Mucosa of descending colon (tissue), 3 donors: ENCODE measurements at regions not wholly inside any gene's neighbourhood (a gene's known extent, or its start where the extent isn't known, plus 50 kb on each side); places are given as distances from the start of the nearest gene placed in this dataset.
A peak's percentile ranks its signal among the peaks of the same experiment; 100 is the strongest.

Experiments
- ATAC-seq: fragments of 200-7000 bp; cut with Tn5 transposase; one replicate; pipeline ENCODE4 v1.9.1; 2020; ENCODE audit warnings: mild to moderate bottlenecking, moderate library complexity
- DNase-seq, 3 donors: peaks; one replicate each; pipeline ENCODE4 v3.0.0-alpha.2; 2020
- H3K36me3 ChIP-seq: fragments of 200-600 bp; one replicate; pipeline ENCODE4 v1.8.0; 2021; ENCODE audit warnings: low read depth, mild to moderate bottlenecking
- H3K4me1 ChIP-seq: fragments of 200-600 bp; one replicate; pipeline ENCODE4 v1.8.0; 2021; ENCODE audit warnings: low read depth, mild to moderate bottlenecking
- H3K4me3 ChIP-seq: fragments of 200-600 bp; one replicate; pipeline ENCODE4 v1.8.0; 2021; ENCODE audit warnings: mild to moderate bottlenecking
- H3K9me3 ChIP-seq: fragments of 200-600 bp; one replicate; pipeline ENCODE4 v1.8.0; 2021; ENCODE audit warnings: mild to moderate bottlenecking
- intact Hi-C, 2 donors: fragments of 100-400 bp; cut with DNase I in 1 of 2; cut with micrococcal nuclease in 1 of 2; formaldehyde crosslinking; loops; one replicate each; pipeline versions ENCODE4 v1.11.0 to v1.11.1; 2022; cut with DNase I, micrococcal nuclease
- TF ChIP-seq, protein P1 (sequence below): fragments of 200-600 bp; IDR thresholded peaks from one replicate; pipeline ENCODE4 v1.8.0; 2022; ENCODE audit warnings: antibody characterized with exemption, mild to moderate bottlenecking
- donor health status: DM: no; HTN: no; CAD: no; lungs with moderate emphysema.
- donor health status: DM: no; HTN: no; CAD: no.
- donor health status: DM: no; HTN: yes; CAD: no.

DNA sequence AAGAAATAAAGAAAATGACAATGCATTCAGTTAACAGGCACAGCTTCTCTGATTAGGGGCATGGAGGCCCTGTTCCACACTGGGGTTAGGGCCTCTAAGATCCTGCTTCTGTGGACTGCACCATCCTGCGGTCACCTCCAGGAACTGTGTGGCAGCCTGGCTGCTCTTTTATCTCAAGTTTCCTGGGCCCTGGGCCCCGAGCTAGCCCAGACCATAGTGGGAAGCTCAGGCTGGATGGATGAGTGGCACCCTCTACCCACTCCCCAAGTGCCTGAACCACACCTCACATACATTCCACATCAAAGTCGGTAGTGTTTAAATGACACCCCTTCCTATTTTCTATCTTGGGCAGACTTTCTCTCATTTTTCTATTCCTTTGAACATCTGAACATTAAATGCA is 461.5 kb upstream of the MKI67 start:
- TF ChIP-seq, protein P1, sequence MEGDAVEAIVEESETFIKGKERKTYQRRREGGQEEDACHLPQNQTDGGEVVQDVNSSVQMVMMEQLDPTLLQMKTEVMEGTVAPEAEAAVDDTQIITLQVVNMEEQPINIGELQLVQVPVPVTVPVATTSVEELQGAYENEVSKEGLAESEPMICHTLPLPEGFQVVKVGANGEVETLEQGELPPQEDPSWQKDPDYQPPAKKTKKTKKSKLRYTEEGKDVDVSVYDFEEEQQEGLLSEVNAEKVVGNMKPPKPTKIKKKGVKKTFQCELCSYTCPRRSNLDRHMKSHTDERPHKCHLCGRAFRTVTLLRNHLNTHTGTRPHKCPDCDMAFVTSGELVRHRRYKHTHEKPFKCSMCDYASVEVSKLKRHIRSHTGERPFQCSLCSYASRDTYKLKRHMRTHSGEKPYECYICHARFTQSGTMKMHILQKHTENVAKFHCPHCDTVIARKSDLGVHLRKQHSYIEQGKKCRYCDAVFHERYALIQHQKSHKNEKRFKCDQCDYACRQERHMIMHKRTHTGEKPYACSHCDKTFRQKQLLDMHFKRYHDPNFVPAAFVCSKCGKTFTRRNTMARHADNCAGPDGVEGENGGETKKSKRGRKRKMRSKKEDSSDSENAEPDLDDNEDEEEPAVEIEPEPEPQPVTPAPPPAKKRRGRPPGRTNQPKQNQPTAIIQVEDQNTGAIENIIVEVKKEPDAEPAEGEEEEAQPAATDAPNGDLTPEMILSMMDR, result no peak
- Histone ChIP-seq H3K4me1 (no peaks in the 10 kb centered on the region), H3K9me3 (no peaks in the 10 kb centered on the region), H3K36me3 (no peaks in the 10 kb centered on the region), H3K4me3 (no peak overlapping the region)
- ATAC-seq (no peak), DNase-seq (no peak)
- intact Hi-C loops, result no loop called here

DNA sequence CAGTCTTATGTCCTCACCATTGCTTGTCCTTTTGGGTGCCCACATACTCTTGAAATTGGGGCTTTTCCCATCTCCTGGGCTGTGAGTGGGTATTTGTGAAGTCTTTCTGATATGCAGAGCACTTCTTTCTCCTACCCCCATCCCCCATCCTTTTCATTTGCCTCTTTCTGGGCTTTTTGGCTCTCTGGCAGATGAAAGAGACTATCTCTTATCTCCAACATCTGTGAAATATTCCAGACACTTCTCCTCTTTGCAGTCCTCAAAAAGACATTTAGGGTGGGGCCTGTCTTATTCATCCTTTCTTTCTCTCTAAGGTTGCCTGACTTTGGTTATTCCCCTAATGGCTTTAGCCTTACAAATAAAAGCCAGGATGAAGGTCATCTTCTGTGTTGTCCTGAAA is 462.2 kb upstream of the MKI67 start:
- H3K4me1 ChIP-seq, result no peaks in the 10 kb centered on the region
- no peaks in the 10 kb centered on the region for H3K36me3 ChIP-seq
- DNase-seq (no peak), ATAC-seq (no peak)
- no peak overlapping the region for H3K4me3 ChIP-seq
- TF ChIP-seq, protein P1, result no peak
- intact Hi-C loops, result no loop called here
- no peaks in the 10 kb centered on the region for H3K9me3 ChIP-seq

DNA sequence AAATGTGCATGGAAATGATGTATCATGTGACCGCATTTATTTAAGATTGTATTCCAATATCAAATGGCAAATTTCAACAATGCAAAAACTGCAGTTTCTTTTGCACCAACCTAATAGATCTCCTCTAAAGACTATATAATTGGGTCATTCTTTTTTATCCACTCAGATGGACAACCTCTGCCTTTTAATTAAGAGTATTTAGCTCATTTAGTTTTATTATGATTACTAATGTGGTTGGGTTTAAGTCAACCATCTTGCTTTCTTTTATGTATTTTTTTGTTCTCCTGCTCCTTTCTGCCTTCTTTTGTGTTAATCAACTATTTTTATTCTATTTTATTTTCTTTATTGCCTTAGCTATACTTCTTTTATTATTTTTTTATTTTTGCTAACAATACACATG is 468.5 kb upstream of the MKI67 start:
- DNase-seq (no peak), ATAC-seq (no peak)
- no peaks in the 10 kb centered on the region for H3K9me3 ChIP-seq
- no peak overlapping the region for H3K4me3 ChIP-seq
- no peaks in the 10 kb centered on the region for H3K4me1 ChIP-seq
- TF ChIP-seq, protein P1, result no peak
- intact Hi-C loops, result no loop called here
- no peaks in the 10 kb centered on the region for H3K36me3 ChIP-seq

DNA sequence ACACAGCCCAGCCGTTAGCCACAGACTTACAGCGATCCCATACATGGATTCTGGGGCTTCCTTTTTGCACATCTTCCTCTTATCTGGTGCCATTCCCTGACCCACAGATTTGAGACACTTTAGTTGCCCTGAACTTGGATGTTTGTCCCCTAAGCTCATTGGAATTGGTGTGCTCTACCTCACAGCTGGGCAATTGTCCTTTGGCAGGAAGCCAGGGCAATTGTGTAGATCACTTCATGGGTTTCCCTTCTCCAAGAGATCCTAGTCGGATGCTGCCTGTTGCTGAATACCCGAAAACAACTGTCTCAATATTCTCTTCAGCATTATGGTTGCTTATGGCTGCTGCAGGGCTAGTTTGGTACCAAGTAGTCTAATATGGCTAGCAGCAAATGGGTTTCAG is 470.7 kb upstream of the MKI67 start:
- Histone ChIP-seq H3K9me3 (no peaks in the 10 kb centered on the region), H3K36me3 (no peaks in the 10 kb centered on the region), H3K4me3 (no peak overlapping the region), H3K4me1 (peaks cover 1% of the 10 kb centered on the region)
- TF ChIP-seq, protein P1, result no peak
- intact Hi-C loops, result no loop called here
- DNase-seq, result peak in 1 of 3 donors; percentile 75
- peak; percentile 42 for ATAC-seq

DNA sequence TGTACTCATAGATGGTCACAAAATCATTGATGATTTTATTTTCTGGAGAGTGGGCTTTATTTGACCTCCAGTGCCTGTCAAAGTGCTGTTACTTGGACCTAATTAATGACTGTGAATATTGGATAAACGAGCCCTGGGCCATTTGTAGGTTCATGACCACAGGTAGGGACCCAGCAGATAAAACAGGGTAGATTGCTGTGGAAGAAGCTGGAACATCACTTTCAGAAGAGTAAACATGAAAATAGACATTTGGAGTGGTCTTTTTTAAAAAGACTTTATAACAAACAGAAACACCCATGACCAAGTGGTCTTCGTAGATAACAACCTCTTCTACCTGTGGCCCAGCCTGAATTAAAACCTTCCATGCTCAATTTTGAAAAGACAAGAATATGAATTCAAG is 472.8 kb upstream of the MKI67 start:
- TF ChIP-seq, protein P1, result no peak
- intact Hi-C loops, result no loop called here
- no peak for DNase-seq
- Histone ChIP-seq H3K4me1 (peaks cover 4% of the 10 kb centered on the region), H3K9me3 (no peaks in the 10 kb centered on the region), H3K4me3 (no peak overlapping the region), H3K36me3 (no peaks in the 10 kb centered on the region)
- no peak for ATAC-seq

DNA sequence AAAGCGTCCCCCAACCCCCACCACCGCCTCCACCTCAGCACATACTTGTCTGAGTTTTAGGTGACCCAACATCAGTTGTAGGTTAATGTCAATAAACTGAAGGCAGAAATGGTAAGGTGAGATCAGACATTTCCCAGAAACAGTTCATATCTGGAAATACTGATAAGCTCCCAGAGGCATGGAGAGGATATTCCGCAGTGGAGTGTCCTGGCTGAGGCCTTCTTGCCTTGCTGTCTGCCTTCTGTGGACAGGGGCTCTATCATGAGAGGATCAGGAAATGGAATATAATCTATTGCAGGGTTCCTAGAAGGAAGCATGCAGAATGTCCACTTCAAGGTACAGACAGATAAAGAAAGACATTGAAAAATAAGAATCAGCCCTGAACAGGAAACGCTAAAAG is 473.3 kb upstream of the MKI67 start:
- no peak overlapping the region for H3K4me3 ChIP-seq
- ATAC-seq (no peak), DNase-seq (no peak)
- no peaks in the 10 kb centered on the region for H3K9me3 ChIP-seq
- H3K36me3 ChIP-seq, result no peaks in the 10 kb centered on the region
- TF ChIP-seq, protein P1, result no peak
- H3K4me1 ChIP-seq, result peaks cover 4% of the 10 kb centered on the region
- intact Hi-C loops, result no loop called here
